Activated naive CD4-positive, alpha-beta T cell treated with anti-CD3 and anti-CD28 coated beads, Interleukin-2, amount 50 U/mL, for 72 hours (primary cell): ENCODE measurements at regions not wholly inside any gene's neighbourhood (a gene's known extent, or its start where the extent isn't known, plus 50 kb on each side); places are given as distances from the start of the nearest gene placed in this dataset.
"Not testable (repeated sequence)": the region's sequence is repeated elsewhere in the genome, so short reads cannot be mapped to it uniquely, and the experiment has no call there.

Source experiments
- ATAC-seq, 2 donors: fragments of 150-1000 bp; cut with Tn5 transposase; 2 replicates each; pipeline ENCODE4 v1.10.0; 2021; ENCODE audit warnings: mild to moderate bottlenecking in 2 of 2, moderate library complexity in 2 of 2
- DNase-seq, 2 donors: peaks; one replicate each; pipeline ENCODE4 v3.0.0; 2021 to 2022; ENCODE audit warnings: low spot score in 2 of 2
- H3K27ac Mint-ChIP-seq, 2 donors: one replicate each; pipeline ENCODE4 v1.8.0; 2022; ENCODE audit warnings: mild to moderate bottlenecking in 2 of 2, mixed read lengths in 2 of 2
- H3K36me3 Mint-ChIP-seq, 2 donors: one replicate each; pipeline ENCODE4 v1.8.0; 2022; ENCODE audit warnings: mixed read lengths in 2 of 2
- H3K9me3 Mint-ChIP-seq, 2 donors: one replicate each; pipeline ENCODE4 v1.8.0; 2022; ENCODE audit warnings: mixed read lengths in 2 of 2

GRCh38 chr4:106529348-106530023, 160.9 kb upstream of the GIMD1 start:
- Mint-ChIP-seq H3K36me3 (no peaks in the 10 kb centered on the region), H3K27ac (no peak overlapping the region), H3K9me3 (peaks cover 3 to 5% of the 10 kb centered on the region in 2 donors)
- ATAC-seq, result no peak
- DNase-seq, result no peak

- no peak overlapping the region for H3K27ac Mint-ChIP-seq
- peaks cover 3 to 6% of the 10 kb centered on the region in 2 donors for H3K9me3 Mint-ChIP-seq
- no peaks in the 10 kb centered on the region for H3K36me3 Mint-ChIP-seq
- ATAC-seq (no peak), DNase-seq (no peak)
Observed at GRCh38 chr4:106527316-106527715, 158.7 kb upstream of the GIMD1 start.

GRCh38 chr4:106525425-106525824, 156.8 kb upstream of the GIMD1 start:
- not testable (repeated sequence) for H3K36me3 Mint-ChIP-seq, DNase-seq, H3K27ac Mint-ChIP-seq, ATAC-seq, H3K9me3 Mint-ChIP-seq

GRCh38 chr4:106524772-106525171, 156.2 kb upstream of the GIMD1 start:
- ATAC-seq, DNase-seq, H3K27ac Mint-ChIP-seq, H3K36me3 Mint-ChIP-seq: not testable (repeated sequence)
- H3K9me3 Mint-ChIP-seq, result peaks cover 3 to 12% of the 10 kb centered on the region in 2 donors

GRCh38 chr4:106522839-106523238, 154.3 kb upstream of the GIMD1 start:
- DNase-seq (no peak), ATAC-seq (no peak)
- Mint-ChIP-seq H3K36me3 (no peaks in the 10 kb centered on the region), H3K27ac (no peak overlapping the region), H3K9me3 (peaks cover 3 to 12% of the 10 kb centered on the region in 2 donors)

- H3K27ac Mint-ChIP-seq, result no peak overlapping the region
- H3K36me3 Mint-ChIP-seq, result no peaks in the 10 kb centered on the region
- DNase-seq (no peak), ATAC-seq (no peak)
- H3K9me3 Mint-ChIP-seq, result peaks cover 0 to 4% of the 10 kb centered on the region in 2 donors
Observed at GRCh38 chr4:106512706-106513105, 144.1 kb upstream of the GIMD1 start.

GRCh38 chr4:106507440-106507839, 138.9 kb upstream of the GIMD1 start:
- H3K9me3 Mint-ChIP-seq, result no peaks in the 10 kb centered on the region
- ATAC-seq, result no peak
- no peak overlapping the region for H3K27ac Mint-ChIP-seq
- no peak for DNase-seq
- no peaks in the 10 kb centered on the region for H3K36me3 Mint-ChIP-seq

GRCh38 chr4:106503116-106504050, 134.8 kb upstream of the GIMD1 start:
- H3K27ac Mint-ChIP-seq, result no peak overlapping the region
- H3K36me3 Mint-ChIP-seq, result no peaks in the 10 kb centered on the region
- H3K9me3 Mint-ChIP-seq, result peaks cover 0 to 6% of the 10 kb centered on the region in 2 donors
- no peak for ATAC-seq
- DNase-seq, result no peak

GRCh38 chr4:106502106-106502699, 133.6 kb upstream of the GIMD1 start:
- DNase-seq (peak in 1 of 2 donors; percentile 43), ATAC-seq (peak in 1 of 2 donors; percentile 75)
- H3K9me3 Mint-ChIP-seq, result peaks cover 0 to 6% of the 10 kb centered on the region in 2 donors
- no peak overlapping the region for H3K27ac Mint-ChIP-seq
- no peaks in the 10 kb centered on the region for H3K36me3 Mint-ChIP-seq

- no peak for ATAC-seq
- H3K36me3 Mint-ChIP-seq, result no peaks in the 10 kb centered on the region
- H3K9me3 Mint-ChIP-seq, result peaks cover 0 to 6% of the 10 kb centered on the region in 2 donors
- no peak for DNase-seq
- H3K27ac Mint-ChIP-seq, result no peak overlapping the region
Observed at GRCh38 chr4:106497271-106497670, 128.7 kb upstream of the GIMD1 start.

- Mint-ChIP-seq H3K36me3 (no peaks in the 10 kb centered on the region), H3K9me3 (peaks cover 0 to 6% of the 10 kb centered on the region in 2 donors), H3K27ac (no peak overlapping the region)
- DNase-seq (no peak), ATAC-seq (no peak)
Observed at GRCh38 chr4:106496061-106496460, 127.5 kb upstream of the GIMD1 start.

- no peaks in the 10 kb centered on the region for H3K36me3 Mint-ChIP-seq
- ATAC-seq, result no peak
- peaks cover 0 to 6% of the 10 kb centered on the region in 2 donors for H3K9me3 Mint-ChIP-seq
Observed at GRCh38 chr4:106495476-106495875, 126.9 kb upstream of the GIMD1 start.

GRCh38 chr4:106494066-106494465, 125.5 kb upstream of the GIMD1 start:
- Mint-ChIP-seq H3K27ac (no peak overlapping the region), H3K9me3 (peaks cover 0 to 3% of the 10 kb centered on the region in 2 donors), H3K36me3 (no peaks in the 10 kb centered on the region)
- DNase-seq, result no peak
- no peak for ATAC-seq

More at GRCh38 chr4:106495476-106495875, 126.9 kb upstream of the GIMD1 start:
- H3K27ac Mint-ChIP-seq, result no peak overlapping the region
- DNase-seq, result no peak

- Mint-ChIP-seq H3K27ac (no peak overlapping the region), H3K9me3 (peaks cover under 1 to 1% of the 10 kb centered on the region in 2 donors)
- ATAC-seq, result no peak
Observed at GRCh38 chr4:106493086-106493485, 124.5 kb upstream of the GIMD1 start.

GRCh38 chr4:106486533-106486932, 118.0 kb upstream of the GIMD1 start:
- Mint-ChIP-seq H3K27ac (no peak overlapping the region), H3K9me3 (peaks cover 6 to 16% of the 10 kb centered on the region in 2 donors), H3K36me3 (peaks cover 0 to 14% of the 10 kb centered on the region in 2 donors)
- no peak for ATAC-seq
- no peak for DNase-seq

More at GRCh38 chr4:106493086-106493485, 124.5 kb upstream of the GIMD1 start:
- peaks cover 0 to 2% of the 10 kb centered on the region in 2 donors for H3K36me3 Mint-ChIP-seq
- DNase-seq, result no peak

GRCh38 chr4:106481801-106482200, 113.2 kb upstream of the GIMD1 start:
- no peak for ATAC-seq

GRCh38 chr4:106478152-106478551, 109.6 kb upstream of the GIMD1 start:
- Mint-ChIP-seq H3K9me3 (peaks cover 3 to 4% of the 10 kb centered on the region in 2 donors), H3K27ac (no peak overlapping the region), H3K36me3 (peaks cover 0 to 5% of the 10 kb centered on the region in 2 donors)
- ATAC-seq (no peak), DNase-seq (no peak)

More at GRCh38 chr4:106481801-106482200, 113.2 kb upstream of the GIMD1 start:
- Mint-ChIP-seq H3K27ac (no peak overlapping the region), H3K36me3 (peaks cover 0 to 9% of the 10 kb centered on the region in 2 donors), H3K9me3 (peaks cover 3 to 12% of the 10 kb centered on the region in 2 donors)
- DNase-seq, result no peak
